ENCODE measurements at regions not wholly inside any gene's neighbourhood (a gene's known extent, or its start where the extent isn't known, plus 50 kb on each side); places are given as distances from the start of the nearest gene placed in this dataset.
"Not testable (repeated sequence)": the region's sequence is repeated elsewhere in the genome, so short reads cannot be mapped to it uniquely, and the experiment has no call there.

- DNase-seq = no peak
These were observed 120.6 kb downstream of the BCHE start for GRCh38 chr3:165716592-165716991.

- no peak for DNase-seq
These were observed 123.7 kb downstream of the BCHE start for GRCh38 chr3:165713479-165713878.

GRCh38 chr3:165712382-165712781, 124.8 kb downstream of the BCHE start:
- DNase-seq = no peak

GRCh38 chr3:165697910-165698309, 139.3 kb downstream of the BCHE start:
- no peak for DNase-seq

GRCh38 chr3:165696496-165696895, 140.7 kb downstream of the BCHE start:
- DNase-seq = no peak

- no peak for DNase-seq
These were observed 153.3 kb downstream of the BCHE start for GRCh38 chr3:165683947-165684346.

- DNase-seq = no peak
These were observed 154.5 kb downstream of the BCHE start for GRCh38 chr3:165682734-165683133.

GRCh38 chr3:165669967-165670366, 167.3 kb downstream of the BCHE start:
- no peak for DNase-seq

GRCh38 chr3:165669504-165669903, 167.7 kb downstream of the BCHE start:
- peak; percentile 2 for DNase-seq

- DNase-seq = no peak
These were observed 169.5 kb downstream of the BCHE start for GRCh38 chr3:165667676-165668075.

GRCh38 chr3:165658027-165658426, 179.2 kb downstream of the BCHE start:
- no peak for DNase-seq

GRCh38 chr3:165653130-165653778, 184.0 kb downstream of the BCHE start:
- no peak for DNase-seq

- DNase-seq = not testable (repeated sequence)
These were observed 187.9 kb downstream of the BCHE start for GRCh38 chr3:165649282-165649681.

GRCh38 chr3:165645191-165645590, 192.0 kb downstream of the BCHE start:
- DNase-seq = no peak

- no peak for DNase-seq
These were observed 192.9 kb downstream of the BCHE start for GRCh38 chr3:165644331-165644730.

GRCh38 chr3:165643425-165643824, 193.8 kb downstream of the BCHE start:
- peak; percentile 61 for DNase-seq

GRCh38 chr3:165642761-165643420, 194.3 kb downstream of the BCHE start:
- DNase-seq = peak; percentile 97

- no peak for DNase-seq
These were observed 195.5 kb downstream of the BCHE start for GRCh38 chr3:165641569-165642310.

GRCh38 chr3:165640970-165641369, 196.3 kb downstream of the BCHE start:
- DNase-seq = no peak

GRCh38 chr3:165640031-165640430, 197.2 kb downstream of the BCHE start:
- no peak for DNase-seq

- DNase-seq = no peak
These were observed 199.2 kb downstream of the BCHE start for GRCh38 chr3:165638034-165638433.

- DNase-seq = peak; percentile 46
These were observed 200.6 kb downstream of the BCHE start for GRCh38 chr3:165636684-165637015.

GRCh38 chr3:165635791-165636683, 201.2 kb downstream of the BCHE start:
- peak; percentile 55 for DNase-seq

All from kidney glomerular epithelial cell (primary cell).